H9 (cell line): ENCODE measurements at regions not wholly inside any gene's neighbourhood (a gene's known extent, or its start where the extent isn't known, plus 50 kb on each side); places are given as distances from the start of the nearest gene placed in this dataset.

Experiments used
- DNase-seq: peaks from one replicate; pipeline ENCODE4 v3.0.0-alpha.2; 2017
- H2AFZ ChIP-seq: one replicate; pipeline ENCODE4 v1.6.1; 2013; ENCODE audit warnings: mild to moderate bottlenecking, low read length, control low read depth, moderate library complexity
- H2AK5ac ChIP-seq: 2 replicates; pipeline ENCODE4 v1.6.1; 2013; ENCODE audit warnings: low read length, control low read depth, mixed read lengths; ENCODE audit not compliant: insufficient read length
- H2BK120ac ChIP-seq: one replicate; pipeline ENCODE4 v1.6.1; 2013; ENCODE audit warnings: low read depth, mild to moderate bottlenecking, low read length, control low read depth, inconsistent platforms; ENCODE audit not compliant: poor library complexity, severe bottlenecking
- H2BK12ac ChIP-seq: 2 replicates; pipeline ENCODE4 v1.6.1; 2013; ENCODE audit warnings: low read length, control low read depth, mixed read lengths, low read depth; ENCODE audit not compliant: insufficient read length
- H2BK15ac ChIP-seq: 2 replicates; pipeline ENCODE4 v1.6.1; 2013; ENCODE audit warnings: low read depth, low read length, control low read depth
- H2BK20ac ChIP-seq: one replicate; pipeline ENCODE4 v1.6.1; 2013; ENCODE audit warnings: low read depth, mild to moderate bottlenecking, low read length, control low read depth, inconsistent platforms; ENCODE audit not compliant: poor library complexity, severe bottlenecking
- H2BK5ac ChIP-seq: 2 replicates; pipeline ENCODE4 v1.6.1; 2013; ENCODE audit warnings: low read length, control low read depth, mixed read lengths; ENCODE audit not compliant: insufficient read length
- H3K14ac ChIP-seq: 2 replicates; pipeline ENCODE4 v1.6.1; 2013; ENCODE audit warnings: low read length, control low read depth; ENCODE audit not compliant: insufficient read depth
- H3K18ac ChIP-seq: 2 replicates; pipeline ENCODE4 v1.6.1; 2013; ENCODE audit warnings: low read depth, mild to moderate bottlenecking, mixed read lengths, low read length, control low read depth; ENCODE audit not compliant: insufficient read length
- H3K23ac ChIP-seq: 2 replicates; pipeline ENCODE4 v1.6.1; 2013; ENCODE audit warnings: low read length, control low read depth, mixed read lengths, low read depth; ENCODE audit not compliant: insufficient read length
- H3K23me2 ChIP-seq: 2 replicates; pipeline ENCODE4 v1.6.1; 2013; ENCODE audit warnings: low read depth, mild to moderate bottlenecking, mixed read lengths, low read length, control low read depth; ENCODE audit not compliant: insufficient read length, poor library complexity, severe bottlenecking
- H3K27ac ChIP-seq: 2 replicates; pipeline ENCODE4 v1.5.1; 2013; ENCODE audit warnings: low read length, control low read depth, mixed read lengths, low read depth; ENCODE audit not compliant: insufficient read length
- H3K27me3 ChIP-seq: 2 replicates; pipeline ENCODE4 v1.6.1; 2013; ENCODE audit warnings: low read length, control low read depth, inconsistent platforms; ENCODE audit not compliant: insufficient read depth
- H3K4ac ChIP-seq: 2 replicates; pipeline ENCODE4 v1.6.1; 2013; ENCODE audit warnings: low read depth, mild to moderate bottlenecking, control low read depth, inconsistent platforms, low read length, moderate library complexity
- H3K4me1 ChIP-seq: 2 replicates; pipeline ENCODE4 v1.6.1; 2013; ENCODE audit warnings: low read length, control low read depth, inconsistent platforms; ENCODE audit not compliant: insufficient read depth
- H3K4me2 ChIP-seq: 2 replicates; pipeline ENCODE4 v1.6.1; 2013; ENCODE audit warnings: low read length, control low read depth, mixed read lengths; ENCODE audit not compliant: insufficient read length, insufficient read depth
- H3K56ac ChIP-seq: 2 replicates; pipeline ENCODE4 v1.6.1; 2013; ENCODE audit warnings: low read depth, mild to moderate bottlenecking, mixed read lengths, low read length, control low read depth; ENCODE audit not compliant: insufficient read length
- H3K79me1 ChIP-seq: 2 replicates; pipeline ENCODE4 v1.6.1; 2013; ENCODE audit warnings: low read depth, mild to moderate bottlenecking, moderate library complexity, low read length, control low read depth, inconsistent platforms; ENCODE audit not compliant: insufficient read depth, poor library complexity, severe bottlenecking
- H3K79me2 ChIP-seq: 2 replicates; pipeline ENCODE4 v1.6.1; 2013; ENCODE audit warnings: low read length, control low read depth, inconsistent platforms; ENCODE audit not compliant: insufficient read depth
- H3K9ac ChIP-seq: 2 replicates; pipeline ENCODE4 v1.6.1; 2013; ENCODE audit warnings: low read length, control low read depth, mixed read lengths; ENCODE audit not compliant: insufficient read length; ENCODE audit errors: extremely low read depth
- H3K9me3 ChIP-seq: one replicate; pipeline ENCODE4 v1.6.1; 2013; ENCODE audit warnings: low read depth, low read length, inconsistent platforms; ENCODE audit not compliant: control insufficient read depth
- H3T11ph ChIP-seq: one replicate; pipeline ENCODE4 v1.6.1; 2013; ENCODE audit warnings: mild to moderate bottlenecking, low read length, control low read depth, inconsistent platforms
- H4K20me1 ChIP-seq: one replicate; pipeline ENCODE4 v1.6.1; 2013; ENCODE audit not compliant: control insufficient read depth, insufficient read length, insufficient read depth
- H4K5ac ChIP-seq: 2 replicates; pipeline ENCODE4 v1.6.1; 2013; ENCODE audit warnings: low read depth, mild to moderate bottlenecking, mixed read lengths, low read length, control low read depth; ENCODE audit not compliant: insufficient read length
- H4K8ac ChIP-seq: replicated peaks from 2 replicates; pipeline ENCODE4 v1.6.1; 2013; ENCODE audit warnings: low read length, control low read depth, mixed read lengths, low read depth; ENCODE audit not compliant: insufficient read length
- H4K91ac ChIP-seq: 2 replicates; pipeline ENCODE4 v1.6.1; 2013; ENCODE audit warnings: low read depth, mild to moderate bottlenecking, moderate library complexity, mixed read lengths, low read length, control low read depth; ENCODE audit not compliant: insufficient read length
- H3K27ac Mint-ChIP-seq, 3 experiments: 2 replicates in 2 of 3; 3 replicates in 1 of 3; pipeline ENCODE4 v1.8.0; 2020 to 2021; ENCODE audit warnings: mixed read lengths in 3 of 3, mild to moderate bottlenecking in 1 of 3, moderate library complexity in 1 of 3
- H3K27me3 Mint-ChIP-seq: 2 replicates; pipeline ENCODE4 v1.8.0; 2021; ENCODE audit warnings: low read depth, mild to moderate bottlenecking, moderate library complexity, mixed read lengths
- H3K36me3 Mint-ChIP-seq, 3 experiments: 2 replicates in 2 of 3; 3 replicates in 1 of 3; pipeline ENCODE4 v1.8.0; 2020 to 2021; ENCODE audit warnings: low read depth in 3 of 3, mixed read lengths in 3 of 3; ENCODE audit not compliant: insufficient read depth in 1 of 3
- H3K4me1 Mint-ChIP-seq, 2 experiments: 2 replicates each; pipeline ENCODE4 v1.8.0; 2020; ENCODE audit warnings: mixed read lengths in 2 of 2
- H3K4me3 Mint-ChIP-seq, 2 experiments: 2 replicates in 1 of 2; 3 replicates in 1 of 2; pipeline ENCODE4 v1.8.0; 2020 to 2021; ENCODE audit warnings: mild to moderate bottlenecking in 2 of 2, mixed read lengths in 2 of 2, moderate library complexity in 1 of 2
- H3K9me3 Mint-ChIP-seq, 2 experiments: 2 replicates in 1 of 2; 3 replicates in 1 of 2; pipeline ENCODE4 v1.8.0; 2020; ENCODE audit warnings: mild to moderate bottlenecking in 2 of 2, mixed read lengths in 2 of 2, moderate library complexity in 1 of 2
- WGBS: extraction: QIAGEN DNeasy Blood & Tissue Kit; methylation state at CpG from one replicate; pipeline ENCODE4 v1.1.7; 2013; ENCODE audit warnings: missing lambda C conversion rate, low lambda C conversion rate, mixed read lengths; ENCODE audit not compliant: insufficient read length; ENCODE audit errors: extremely low coverage; 5-methylcytosine and 5-hydroxymethylcytosine counted together
- TF ChIP-seq, protein P1 (sequence below): fragments of 200-600 bp; sonication (generic); conservative IDR thresholded peaks from 3 replicates; pipeline ENCODE4 v1.8.0; 2021; ENCODE audit warnings: antibody characterized with exemption, mild to moderate bottlenecking

- peaks cover 0 to 2% of the 10 kb centered on the region in 2 experiments; a peak in 1 of 5 replicates for H3K9me3 Mint-ChIP-seq
These were observed 633.4 kb downstream of the PSAT1 start for GRCh38 chr9:78930281-78930680.

More at GRCh38 chr9:78930281-78930680, 633.4 kb downstream of the PSAT1 start:
- Histone ChIP-seq H3K9me3 (no peaks in the 10 kb centered on the region), H3K23ac (no peak overlapping the region), H2BK12ac (no peak overlapping the region), H2AK5ac (no peak overlapping the region), H3K4me2 (no peak overlapping the region), H4K91ac (no peak overlapping the region), H3K9ac (no peak overlapping the region), H3K79me1 (no peaks in the 10 kb centered on the region), H2AFZ (no peak overlapping the region), H3T11ph (no peak overlapping the region), H3K23me2 (no peaks in the 10 kb centered on the region), H3K56ac (no peak overlapping the region), H3K27me3 (no peaks in the 10 kb centered on the region), H2BK15ac (no peak overlapping the region), H4K8ac (no peak overlapping the region), H3K18ac (no peak overlapping the region), H2BK20ac (no peak overlapping the region), H2BK5ac (no peak overlapping the region), H3K4ac (no peak overlapping the region), H3K27ac (no peak overlapping the region), H3K79me2 (no peaks in the 10 kb centered on the region), H2BK120ac (no peak overlapping the region), H4K20me1 (no peaks in the 10 kb centered on the region), H3K4me1 (no peaks in the 10 kb centered on the region), H3K14ac (no peak overlapping the region), H4K5ac (no peak overlapping the region)
- Mint-ChIP-seq H3K27ac (no peak overlapping the region), H3K4me1 (no peaks in the 10 kb centered on the region; a peak in 1 of 4 replicates), H3K36me3 (no peaks in the 10 kb centered on the region), H3K4me3 (no peak overlapping the region), H3K27me3 (no peaks in the 10 kb centered on the region)
- WGBS, result no CpG with 5 or more reads among the region's 2 CpGs
- no peak for DNase-seq
- TF ChIP-seq, protein P1, sequence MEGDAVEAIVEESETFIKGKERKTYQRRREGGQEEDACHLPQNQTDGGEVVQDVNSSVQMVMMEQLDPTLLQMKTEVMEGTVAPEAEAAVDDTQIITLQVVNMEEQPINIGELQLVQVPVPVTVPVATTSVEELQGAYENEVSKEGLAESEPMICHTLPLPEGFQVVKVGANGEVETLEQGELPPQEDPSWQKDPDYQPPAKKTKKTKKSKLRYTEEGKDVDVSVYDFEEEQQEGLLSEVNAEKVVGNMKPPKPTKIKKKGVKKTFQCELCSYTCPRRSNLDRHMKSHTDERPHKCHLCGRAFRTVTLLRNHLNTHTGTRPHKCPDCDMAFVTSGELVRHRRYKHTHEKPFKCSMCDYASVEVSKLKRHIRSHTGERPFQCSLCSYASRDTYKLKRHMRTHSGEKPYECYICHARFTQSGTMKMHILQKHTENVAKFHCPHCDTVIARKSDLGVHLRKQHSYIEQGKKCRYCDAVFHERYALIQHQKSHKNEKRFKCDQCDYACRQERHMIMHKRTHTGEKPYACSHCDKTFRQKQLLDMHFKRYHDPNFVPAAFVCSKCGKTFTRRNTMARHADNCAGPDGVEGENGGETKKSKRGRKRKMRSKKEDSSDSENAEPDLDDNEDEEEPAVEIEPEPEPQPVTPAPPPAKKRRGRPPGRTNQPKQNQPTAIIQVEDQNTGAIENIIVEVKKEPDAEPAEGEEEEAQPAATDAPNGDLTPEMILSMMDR, result no peak
